Stimulated activated CD4-positive, alpha-beta T cell treated with anti-CD3 and anti-CD28 coated beads, Interleukin-12 subunit alpha, Interleukin-12 subunit beta, amount 100 ng/mL, for 48 hours (primary cell): ENCODE measurements at regions not wholly inside any gene's neighbourhood (a gene's known extent, or its start where the extent isn't known, plus 50 kb on each side); places are given as distances from the start of the nearest gene placed in this dataset.

Experiments
- DNase-seq, 3 donors: peaks; one replicate each; pipeline ENCODE4 v3.0.0-alpha.2; 2020; ENCODE audit warnings: low read depth in 2 of 3, low spot score in 1 of 3

GRCh38 chr3:126267169-126267975 lies 87.0 kb upstream of the ALDH1L1 start:
- no peak for DNase-seq

- DNase-seq, result no peak
Measured at GRCh38 chr3:126266850-126267168, 86.4 kb upstream of the ALDH1L1 start.

GRCh38 chr3:126266291-126266840 lies 86.0 kb upstream of the ALDH1L1 start:
- DNase-seq, result no peak

GRCh38 chr3:126264952-126265351 lies 84.6 kb upstream of the ALDH1L1 start:
- no peak for DNase-seq

DNA sequence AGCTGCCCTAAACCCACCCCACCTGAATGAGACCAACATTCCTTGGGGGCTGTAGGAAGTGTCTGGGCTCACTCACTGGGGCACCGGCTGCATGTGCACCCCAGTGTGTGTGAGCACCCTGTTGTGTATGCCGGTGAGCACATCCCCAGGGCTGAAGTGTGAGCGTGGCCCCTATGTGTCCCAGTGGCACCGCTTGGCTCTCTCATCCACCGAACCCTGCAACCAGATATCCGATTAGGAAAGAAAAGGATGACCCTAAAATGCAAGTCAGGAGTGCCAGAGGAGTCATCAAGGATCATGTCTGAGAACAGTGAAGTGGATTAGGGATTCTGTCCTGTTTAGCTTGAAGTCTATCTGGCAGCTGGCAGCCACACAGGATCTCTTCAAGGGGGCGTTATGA lies 84.0 kb upstream of the ALDH1L1 start:
- DNase-seq, result no peak

- DNase-seq, result no peak
Measured at GRCh38 chr3:126263971-126264370, 83.6 kb upstream of the ALDH1L1 start.

DNA sequence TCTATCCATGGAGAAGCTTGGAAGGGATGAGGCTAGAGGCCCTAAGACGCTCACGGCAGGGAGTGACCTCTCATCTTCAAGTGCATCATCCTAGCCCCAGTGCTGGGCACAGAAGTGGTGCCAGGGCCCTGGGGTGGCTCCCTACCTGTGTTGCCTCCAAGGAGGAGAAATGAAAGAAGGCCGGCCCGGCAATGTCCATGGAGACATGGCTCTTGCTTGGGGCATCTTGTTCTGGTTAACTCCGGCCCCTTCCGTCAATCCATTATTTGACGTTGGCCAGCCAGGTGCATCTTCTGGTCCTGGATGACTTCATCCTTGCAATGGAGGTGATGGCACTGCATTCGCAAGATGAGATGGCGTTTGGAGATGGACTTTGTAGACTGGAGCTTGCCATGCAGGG lies 83.2 kb upstream of the ALDH1L1 start:
- no peak for DNase-seq

- no peak for DNase-seq
Measured at GRCh38 chr3:126262227-126262626, 81.8 kb upstream of the ALDH1L1 start.

- DNase-seq, result no peak
Measured at GRCh38 chr3:126261037-126261436, 80.7 kb upstream of the ALDH1L1 start.

GRCh38 chr3:126259411-126260391 lies 79.3 kb upstream of the ALDH1L1 start:
- peak in 2 of 3 donors; percentile 1 to 7 for DNase-seq

DNA sequence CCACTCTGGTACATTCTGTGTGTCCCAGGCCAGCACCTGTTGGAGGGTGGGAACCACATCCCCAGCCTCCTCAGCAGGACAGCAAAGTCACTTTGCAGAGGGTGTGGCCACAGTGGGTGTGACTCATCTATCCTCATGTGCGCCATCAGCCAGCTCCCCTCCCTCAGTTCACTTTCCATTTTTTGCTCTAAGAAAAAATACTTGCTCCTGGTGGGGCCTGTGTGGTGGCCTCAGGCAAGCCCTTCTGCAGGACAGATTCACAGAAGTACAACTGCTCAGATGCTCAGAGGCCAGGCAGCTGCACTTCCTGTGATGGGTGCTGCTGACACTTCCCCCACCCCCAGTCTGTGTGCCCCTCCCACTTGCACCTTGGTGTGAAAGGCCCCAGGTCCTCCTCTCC lies 78.3 kb upstream of the ALDH1L1 start:
- DNase-seq, result no peak

DNA sequence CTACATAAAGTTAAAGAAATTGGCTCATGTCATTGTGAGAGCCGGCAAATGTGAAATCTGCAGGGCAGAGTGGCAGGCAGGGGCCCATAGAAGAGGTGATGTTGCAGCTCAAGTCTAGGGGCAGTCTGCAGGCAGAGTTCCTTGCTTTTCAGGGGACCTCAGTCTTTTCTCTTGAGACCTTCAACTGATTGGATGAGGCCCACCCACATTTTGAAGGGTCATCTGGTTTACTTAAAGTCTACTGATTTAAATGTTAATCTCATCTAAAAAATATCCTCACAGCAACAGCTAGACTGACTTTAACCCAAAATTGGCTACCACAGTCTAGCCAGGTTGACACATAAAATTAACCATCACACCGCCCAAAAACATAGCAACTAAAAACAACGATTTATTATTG lies 77.6 kb upstream of the ALDH1L1 start:
- no peak for DNase-seq

DNA sequence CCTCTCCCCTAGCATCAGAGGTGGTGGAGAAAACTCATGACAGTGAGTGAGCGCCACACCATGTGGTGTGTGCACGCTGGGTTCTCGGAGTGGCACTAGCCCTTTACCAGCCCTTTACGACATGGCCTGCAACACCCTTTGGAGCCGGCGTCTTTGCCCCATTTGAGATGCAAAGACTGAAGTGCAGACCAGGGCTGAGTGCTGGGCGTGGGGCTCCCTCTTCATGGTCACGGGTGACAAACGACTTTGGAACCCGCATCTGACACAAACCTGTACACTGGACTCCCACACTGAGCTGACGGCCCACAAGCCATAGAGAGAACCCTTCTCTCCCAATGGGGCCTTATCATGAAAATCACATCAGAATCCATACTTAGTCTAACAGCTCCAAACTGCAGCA lies 76.8 kb upstream of the ALDH1L1 start:
- DNase-seq, result no peak

DNA sequence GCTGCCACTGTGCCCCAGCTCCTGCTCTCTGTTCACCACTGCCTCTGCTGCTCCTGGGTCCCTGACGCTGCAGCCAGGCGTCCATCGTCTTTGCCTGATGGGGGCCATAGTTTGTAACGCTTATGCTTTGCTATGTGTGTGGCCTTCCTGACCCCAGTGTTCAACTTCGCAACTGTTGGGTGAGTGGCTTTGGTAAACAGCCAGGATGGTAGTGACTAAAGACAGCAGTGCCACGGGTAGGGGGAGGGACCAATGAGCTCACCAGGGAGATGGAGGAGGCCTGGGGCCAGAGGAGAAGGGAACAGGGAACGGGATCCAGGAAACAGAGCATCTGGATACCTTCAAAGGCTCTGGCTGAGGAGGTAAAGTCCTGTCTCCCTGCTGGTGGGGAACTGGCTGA lies 75.9 kb upstream of the ALDH1L1 start:
- DNase-seq, result no peak

DNA sequence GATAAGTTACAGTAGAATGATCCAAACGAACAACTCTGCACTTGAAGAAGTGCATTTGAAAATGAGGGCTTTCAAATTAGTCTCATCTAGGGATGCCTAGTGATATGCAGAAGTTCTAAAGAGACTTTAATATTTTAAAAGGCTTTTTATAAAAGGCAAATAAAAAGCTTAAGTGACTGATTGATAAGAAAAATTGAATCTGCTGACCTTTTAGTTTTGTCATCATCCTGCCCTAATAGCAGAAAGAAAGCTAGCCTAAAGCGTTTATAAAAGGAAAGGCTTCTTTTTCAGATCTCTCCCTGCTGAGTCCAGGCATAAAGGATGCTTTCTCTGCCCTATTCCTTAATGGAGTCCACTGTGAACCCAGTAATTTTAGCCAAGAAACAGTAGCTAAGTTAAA lies 72.7 kb upstream of the ALDH1L1 start:
- no peak for DNase-seq

DNA sequence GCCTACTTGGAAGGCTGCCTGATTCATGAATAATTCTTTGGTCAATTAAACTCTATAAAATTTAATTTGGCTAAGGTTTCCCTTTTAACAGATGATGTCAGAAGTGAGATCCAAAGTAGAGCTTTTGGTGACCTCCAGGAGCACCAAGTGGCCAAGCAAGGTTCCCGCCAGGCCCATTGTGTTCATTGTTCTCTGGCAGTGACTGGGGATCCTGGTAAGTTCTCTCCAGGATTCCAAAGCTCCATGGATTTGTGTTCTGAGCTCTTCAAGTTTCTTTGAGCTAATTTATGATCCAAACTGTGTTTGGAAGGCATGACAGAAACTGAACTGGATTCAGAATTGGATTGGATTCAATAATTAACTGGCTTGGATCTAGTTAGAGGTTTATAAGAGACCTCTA lies 72.0 kb upstream of the ALDH1L1 start:
- DNase-seq, result no peak

GRCh38 chr3:126245811-126246727 lies 65.7 kb upstream of the ALDH1L1 start:
- peak in 1 of 3 donors; percentile 2 for DNase-seq
